ENCODE measurements at regions not wholly inside any gene's neighbourhood (a gene's known extent, or its start where the extent isn't known, plus 50 kb on each side); places are given as distances from the start of the nearest gene placed in this dataset.

GRCh38 chr14:27002179-27002578 is 404.3 kb upstream of the NOVA1 start:
- no peak overlapping the region for H3K27ac ChIP-seq (ENCODE audit: low read depth, low read length)
- H3K9ac ChIP-seq (ENCODE audit: low read depth in 1 of 3, low read length in 3 of 3), result no peak overlapping the region
- no peak overlapping the region for H3K4me3 ChIP-seq (ENCODE audit: low read length in 3 of 3)
- H3K36me3 ChIP-seq (ENCODE audit: control insufficient read depth in 3 of 3, insufficient read depth in 3 of 3, low read length in 3 of 3), result no peaks in the 10 kb centered on the region
- H3K4me1 ChIP-seq (ENCODE audit: control insufficient read depth in 3 of 3, insufficient read depth in 3 of 3, low read length in 3 of 3), result no peaks in the 10 kb centered on the region
- H3K27me3 ChIP-seq (ENCODE audit: control insufficient read depth in 3 of 3, insufficient read depth in 3 of 3, low read length in 3 of 3), result no peaks in the 10 kb centered on the region
- no peaks in the 10 kb centered on the region for H3K9me3 ChIP-seq (ENCODE audit: control insufficient read depth in 3 of 3, low read length in 3 of 3)

GRCh38 chr14:27006570-27006969 is 408.7 kb upstream of the NOVA1 start:
- H3K4me3 ChIP-seq (ENCODE audit: low read length in 3 of 3), result no peak overlapping the region
- H3K27ac ChIP-seq (ENCODE audit: low read depth, low read length), result no peak overlapping the region
- no peaks in the 10 kb centered on the region for H3K27me3 ChIP-seq (ENCODE audit: control insufficient read depth in 3 of 3, insufficient read depth in 3 of 3, low read length in 3 of 3)
- no peaks in the 10 kb centered on the region for H3K9me3 ChIP-seq (ENCODE audit: control insufficient read depth in 3 of 3, low read length in 3 of 3)
- H3K4me1 ChIP-seq (ENCODE audit: control insufficient read depth in 3 of 3, insufficient read depth in 3 of 3, low read length in 3 of 3), result no peaks in the 10 kb centered on the region
- no peak overlapping the region for H3K9ac ChIP-seq (ENCODE audit: low read depth in 1 of 3, low read length in 3 of 3)
- no peaks in the 10 kb centered on the region for H3K36me3 ChIP-seq (ENCODE audit: control insufficient read depth in 3 of 3, insufficient read depth in 3 of 3, low read length in 3 of 3)

- no peaks in the 10 kb centered on the region for H3K9me3 ChIP-seq (ENCODE audit: control insufficient read depth in 3 of 3, low read length in 3 of 3)
- H3K4me3 ChIP-seq (ENCODE audit: low read length in 3 of 3), result no peak overlapping the region
- no peak overlapping the region for H3K27ac ChIP-seq (ENCODE audit: low read depth, low read length)
- no peaks in the 10 kb centered on the region for H3K36me3 ChIP-seq (ENCODE audit: control insufficient read depth in 3 of 3, insufficient read depth in 3 of 3, low read length in 3 of 3)
- H3K4me1 ChIP-seq (ENCODE audit: control insufficient read depth in 3 of 3, insufficient read depth in 3 of 3, low read length in 3 of 3), result no peaks in the 10 kb centered on the region
- no peak overlapping the region for H3K9ac ChIP-seq (ENCODE audit: low read depth in 1 of 3, low read length in 3 of 3)
- H3K27me3 ChIP-seq (ENCODE audit: control insufficient read depth in 3 of 3, insufficient read depth in 3 of 3, low read length in 3 of 3), result no peaks in the 10 kb centered on the region
Measured at GRCh38 chr14:27008187-27008586, 410.4 kb upstream of the NOVA1 start.

GRCh38 chr14:27012641-27013040 is 414.8 kb upstream of the NOVA1 start:
- Histone ChIP-seq H3K27me3 (ENCODE audit: control insufficient read depth in 3 of 3, insufficient read depth in 3 of 3, low read length in 3 of 3) (no peaks in the 10 kb centered on the region), H3K4me3 (ENCODE audit: low read length in 3 of 3) (no peak overlapping the region), H3K4me1 (ENCODE audit: control insufficient read depth in 3 of 3, insufficient read depth in 3 of 3, low read length in 3 of 3) (no peaks in the 10 kb centered on the region), H3K36me3 (ENCODE audit: control insufficient read depth in 3 of 3, insufficient read depth in 3 of 3, low read length in 3 of 3) (no peaks in the 10 kb centered on the region), H3K9ac (ENCODE audit: low read depth in 1 of 3, low read length in 3 of 3) (no peak overlapping the region), H3K27ac (ENCODE audit: low read depth, low read length) (no peak overlapping the region), H3K9me3 (ENCODE audit: control insufficient read depth in 3 of 3, low read length in 3 of 3) (no peaks in the 10 kb centered on the region)

GRCh38 chr14:27013678-27014077 is 415.8 kb upstream of the NOVA1 start:
- no peaks in the 10 kb centered on the region for H3K36me3 ChIP-seq (ENCODE audit: control insufficient read depth in 3 of 3, insufficient read depth in 3 of 3, low read length in 3 of 3)

GRCh38 chr14:27015065-27015464 is 417.2 kb upstream of the NOVA1 start:
- Histone ChIP-seq H3K9ac (ENCODE audit: low read depth in 1 of 3, low read length in 3 of 3) (no peak overlapping the region), H3K36me3 (ENCODE audit: control insufficient read depth in 3 of 3, insufficient read depth in 3 of 3, low read length in 3 of 3) (no peaks in the 10 kb centered on the region), H3K4me3 (ENCODE audit: low read length in 3 of 3) (no peak overlapping the region), H3K27ac (ENCODE audit: low read depth, low read length) (no peak overlapping the region), H3K4me1 (ENCODE audit: control insufficient read depth in 3 of 3, insufficient read depth in 3 of 3, low read length in 3 of 3) (no peaks in the 10 kb centered on the region), H3K9me3 (ENCODE audit: control insufficient read depth in 3 of 3, low read length in 3 of 3) (no peaks in the 10 kb centered on the region), H3K27me3 (ENCODE audit: control insufficient read depth in 3 of 3, insufficient read depth in 3 of 3, low read length in 3 of 3) (no peaks in the 10 kb centered on the region)

More at GRCh38 chr14:27013678-27014077, 415.8 kb upstream of the NOVA1 start:
- Histone ChIP-seq H3K4me1 (ENCODE audit: control insufficient read depth in 3 of 3, insufficient read depth in 3 of 3, low read length in 3 of 3) (no peaks in the 10 kb centered on the region), H3K27ac (ENCODE audit: low read depth, low read length) (no peak overlapping the region), H3K27me3 (ENCODE audit: control insufficient read depth in 3 of 3, insufficient read depth in 3 of 3, low read length in 3 of 3) (no peaks in the 10 kb centered on the region), H3K9ac (ENCODE audit: low read depth in 1 of 3, low read length in 3 of 3) (no peak overlapping the region), H3K4me3 (ENCODE audit: low read length in 3 of 3) (no peak overlapping the region), H3K9me3 (ENCODE audit: control insufficient read depth in 3 of 3, low read length in 3 of 3) (no peaks in the 10 kb centered on the region)

GRCh38 chr14:27025648-27026047 is 427.8 kb upstream of the NOVA1 start:
- Histone ChIP-seq H3K27ac (ENCODE audit: low read depth, low read length) (no peak overlapping the region), H3K9ac (ENCODE audit: low read depth in 1 of 3, low read length in 3 of 3) (no peak overlapping the region), H3K27me3 (ENCODE audit: control insufficient read depth in 3 of 3, insufficient read depth in 3 of 3, low read length in 3 of 3) (no peaks in the 10 kb centered on the region), H3K4me3 (ENCODE audit: low read length in 3 of 3) (no peak overlapping the region), H3K4me1 (ENCODE audit: control insufficient read depth in 3 of 3, insufficient read depth in 3 of 3, low read length in 3 of 3) (no peaks in the 10 kb centered on the region), H3K9me3 (ENCODE audit: control insufficient read depth in 3 of 3, low read length in 3 of 3) (no peaks in the 10 kb centered on the region), H3K36me3 (ENCODE audit: control insufficient read depth in 3 of 3, insufficient read depth in 3 of 3, low read length in 3 of 3) (no peaks in the 10 kb centered on the region)

- no peak overlapping the region for H3K9ac ChIP-seq (ENCODE audit: low read depth in 1 of 3, low read length in 3 of 3)
- no peaks in the 10 kb centered on the region for H3K36me3 ChIP-seq (ENCODE audit: control insufficient read depth in 3 of 3, insufficient read depth in 3 of 3, low read length in 3 of 3)
- H3K27ac ChIP-seq (ENCODE audit: low read depth, low read length), result no peak overlapping the region
- H3K27me3 ChIP-seq (ENCODE audit: control insufficient read depth in 3 of 3, insufficient read depth in 3 of 3, low read length in 3 of 3), result no peaks in the 10 kb centered on the region
- H3K9me3 ChIP-seq (ENCODE audit: control insufficient read depth in 3 of 3, low read length in 3 of 3), result no peaks in the 10 kb centered on the region
- H3K4me1 ChIP-seq (ENCODE audit: control insufficient read depth in 3 of 3, insufficient read depth in 3 of 3, low read length in 3 of 3), result no peaks in the 10 kb centered on the region
- no peak overlapping the region for H3K4me3 ChIP-seq (ENCODE audit: low read length in 3 of 3)
Measured at GRCh38 chr14:27026097-27026496, 428.3 kb upstream of the NOVA1 start.

GRCh38 chr14:27040552-27040951 is 442.7 kb upstream of the NOVA1 start:
- no peaks in the 10 kb centered on the region for H3K4me1 ChIP-seq (ENCODE audit: control insufficient read depth in 3 of 3, insufficient read depth in 3 of 3, low read length in 3 of 3)
- no peak overlapping the region for H3K27ac ChIP-seq (ENCODE audit: low read depth, low read length)
- H3K4me3 ChIP-seq (ENCODE audit: low read length in 3 of 3), result no peak overlapping the region
- no peak overlapping the region for H3K9ac ChIP-seq (ENCODE audit: low read depth in 1 of 3, low read length in 3 of 3)
- no peaks in the 10 kb centered on the region for H3K36me3 ChIP-seq (ENCODE audit: control insufficient read depth in 3 of 3, insufficient read depth in 3 of 3, low read length in 3 of 3)
- no peaks in the 10 kb centered on the region for H3K9me3 ChIP-seq (ENCODE audit: control insufficient read depth in 3 of 3, low read length in 3 of 3)
- H3K27me3 ChIP-seq (ENCODE audit: control insufficient read depth in 3 of 3, insufficient read depth in 3 of 3, low read length in 3 of 3), result no peaks in the 10 kb centered on the region

- H3K9me3 ChIP-seq (ENCODE audit: control insufficient read depth in 3 of 3, low read length in 3 of 3), result no peaks in the 10 kb centered on the region
- H3K4me1 ChIP-seq (ENCODE audit: control insufficient read depth in 3 of 3, insufficient read depth in 3 of 3, low read length in 3 of 3), result peaks cover 0 to 6% (median 0%) of the 10 kb centered on the region in 3 donors
- H3K36me3 ChIP-seq (ENCODE audit: control insufficient read depth in 3 of 3, insufficient read depth in 3 of 3, low read length in 3 of 3), result no peaks in the 10 kb centered on the region
- H3K9ac ChIP-seq (ENCODE audit: low read depth in 1 of 3, low read length in 3 of 3), result no peak overlapping the region
- H3K4me3 ChIP-seq (ENCODE audit: low read length in 3 of 3), result no peak overlapping the region
- H3K27ac ChIP-seq (ENCODE audit: low read depth, low read length), result no peak overlapping the region
- no peaks in the 10 kb centered on the region for H3K27me3 ChIP-seq (ENCODE audit: control insufficient read depth in 3 of 3, insufficient read depth in 3 of 3, low read length in 3 of 3)
Measured at GRCh38 chr14:27049701-27050100, 451.9 kb upstream of the NOVA1 start.

- H3K27me3 ChIP-seq (ENCODE audit: control insufficient read depth in 3 of 3, insufficient read depth in 3 of 3, low read length in 3 of 3), result no peaks in the 10 kb centered on the region
- H3K36me3 ChIP-seq (ENCODE audit: control insufficient read depth in 3 of 3, insufficient read depth in 3 of 3, low read length in 3 of 3), result no peaks in the 10 kb centered on the region
- no peak overlapping the region for H3K27ac ChIP-seq (ENCODE audit: low read depth, low read length)
- peaks cover 0 to under 1% (median 0%) of the 10 kb centered on the region in 3 donors for H3K9me3 ChIP-seq (ENCODE audit: control insufficient read depth in 3 of 3, low read length in 3 of 3)
- no peak overlapping the region for H3K4me3 ChIP-seq (ENCODE audit: low read length in 3 of 3)
- no peak overlapping the region for H3K9ac ChIP-seq (ENCODE audit: low read depth in 1 of 3, low read length in 3 of 3)
- peaks cover 0 to 6% (median 0%) of the 10 kb centered on the region in 3 donors for H3K4me1 ChIP-seq (ENCODE audit: control insufficient read depth in 3 of 3, insufficient read depth in 3 of 3, low read length in 3 of 3)
Measured at GRCh38 chr14:27050208-27050607, 452.4 kb upstream of the NOVA1 start.

All from skeletal muscle tissue (tissue), 3 donors.